C4-2B (cell line): ENCODE measurements at regions not wholly inside any gene's neighbourhood (a gene's known extent, or its start where the extent isn't known, plus 50 kb on each side); places are given as distances from the start of the nearest gene placed in this dataset.

ENCODE experiments used
- ZFX ChIP-seq: fragments of 450-650 bp; IDR thresholded peaks from 2 replicates; pipeline ENCODE4 v1.6.1; 2017
- TF ChIP-seq, protein P1 (sequence below): fragments of 450-650 bp; conservative IDR thresholded peaks from 2 replicates; pipeline ENCODE4 v1.5.1; 2017; ENCODE audit warnings: mild to moderate bottlenecking

DNA sequence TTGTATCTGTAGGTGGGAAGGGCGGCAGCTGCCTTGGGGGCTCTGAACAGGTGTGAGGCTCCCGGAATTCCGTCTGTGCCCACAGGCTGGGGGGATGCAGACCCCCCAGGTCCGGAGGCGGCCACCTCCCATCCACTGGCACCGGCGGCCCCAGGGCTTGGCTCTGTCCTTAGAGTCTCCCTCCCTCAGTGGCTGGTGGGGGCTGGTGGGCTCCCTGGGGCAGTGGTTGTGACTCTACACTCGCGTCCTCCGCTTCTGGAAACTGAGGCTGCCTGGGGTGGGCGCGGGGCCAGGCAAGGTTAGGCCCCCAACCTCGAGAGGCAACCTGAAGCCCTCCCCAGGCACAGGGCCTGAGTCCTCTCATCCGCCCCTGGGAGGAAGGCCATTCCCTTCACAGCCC is 1305.4 kb downstream of the BRD1 start:
- TF ChIP-seq, protein P1, sequence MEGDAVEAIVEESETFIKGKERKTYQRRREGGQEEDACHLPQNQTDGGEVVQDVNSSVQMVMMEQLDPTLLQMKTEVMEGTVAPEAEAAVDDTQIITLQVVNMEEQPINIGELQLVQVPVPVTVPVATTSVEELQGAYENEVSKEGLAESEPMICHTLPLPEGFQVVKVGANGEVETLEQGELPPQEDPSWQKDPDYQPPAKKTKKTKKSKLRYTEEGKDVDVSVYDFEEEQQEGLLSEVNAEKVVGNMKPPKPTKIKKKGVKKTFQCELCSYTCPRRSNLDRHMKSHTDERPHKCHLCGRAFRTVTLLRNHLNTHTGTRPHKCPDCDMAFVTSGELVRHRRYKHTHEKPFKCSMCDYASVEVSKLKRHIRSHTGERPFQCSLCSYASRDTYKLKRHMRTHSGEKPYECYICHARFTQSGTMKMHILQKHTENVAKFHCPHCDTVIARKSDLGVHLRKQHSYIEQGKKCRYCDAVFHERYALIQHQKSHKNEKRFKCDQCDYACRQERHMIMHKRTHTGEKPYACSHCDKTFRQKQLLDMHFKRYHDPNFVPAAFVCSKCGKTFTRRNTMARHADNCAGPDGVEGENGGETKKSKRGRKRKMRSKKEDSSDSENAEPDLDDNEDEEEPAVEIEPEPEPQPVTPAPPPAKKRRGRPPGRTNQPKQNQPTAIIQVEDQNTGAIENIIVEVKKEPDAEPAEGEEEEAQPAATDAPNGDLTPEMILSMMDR: no peak
- TF ChIP-seq ZFX: no peak
